ENCODE measurements at regions not wholly inside any gene's neighbourhood (a gene's known extent, or its start where the extent isn't known, plus 50 kb on each side); places are given as distances from the start of the nearest gene placed in this dataset.
"Not testable (repeated sequence)": the region's sequence is repeated elsewhere in the genome, so short reads cannot be mapped to it uniquely, and the experiment has no call there.

DNA sequence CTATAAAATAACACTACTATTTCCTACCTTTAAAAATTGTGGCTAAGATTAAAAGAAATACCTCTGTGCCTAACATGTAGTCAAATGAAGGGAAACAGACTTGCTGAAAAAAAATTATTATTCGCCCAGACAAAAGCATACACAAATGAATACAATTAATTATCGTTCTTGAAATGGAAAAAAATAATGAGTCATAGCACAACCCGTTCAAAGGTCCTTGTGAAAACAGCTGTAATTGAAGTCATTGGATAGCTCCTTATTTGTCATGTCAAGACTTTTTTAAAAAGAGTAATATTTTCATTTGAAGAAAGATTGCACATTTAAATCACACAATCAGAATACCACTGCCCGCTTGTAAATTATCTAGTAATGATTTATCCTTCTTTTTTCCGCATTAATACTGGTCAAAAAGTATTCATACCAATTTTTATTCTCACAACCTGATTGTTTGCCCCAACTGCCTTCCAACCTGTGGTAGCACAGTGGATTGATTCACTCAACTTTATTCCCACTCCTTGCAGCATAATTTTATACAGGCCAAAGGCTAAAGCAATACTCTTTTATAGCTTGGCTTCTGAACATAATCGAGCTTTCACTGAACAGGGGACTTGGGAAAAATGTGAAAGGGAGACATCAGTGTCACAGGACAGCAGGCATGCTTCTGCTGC is 655.2 kb upstream of the MAP3K7 start:
- DNase-seq (ENCODE audit: low read depth in 2 of 2), result no peak

GRCh38 chr6:91240878-91241603 is 654.2 kb upstream of the MAP3K7 start:
- no peak for DNase-seq (ENCODE audit: low read depth in 2 of 2)

GRCh38 chr6:91221072-91221720 is 634.3 kb upstream of the MAP3K7 start:
- DNase-seq (ENCODE audit: low read depth in 2 of 2), result no peak

DNA sequence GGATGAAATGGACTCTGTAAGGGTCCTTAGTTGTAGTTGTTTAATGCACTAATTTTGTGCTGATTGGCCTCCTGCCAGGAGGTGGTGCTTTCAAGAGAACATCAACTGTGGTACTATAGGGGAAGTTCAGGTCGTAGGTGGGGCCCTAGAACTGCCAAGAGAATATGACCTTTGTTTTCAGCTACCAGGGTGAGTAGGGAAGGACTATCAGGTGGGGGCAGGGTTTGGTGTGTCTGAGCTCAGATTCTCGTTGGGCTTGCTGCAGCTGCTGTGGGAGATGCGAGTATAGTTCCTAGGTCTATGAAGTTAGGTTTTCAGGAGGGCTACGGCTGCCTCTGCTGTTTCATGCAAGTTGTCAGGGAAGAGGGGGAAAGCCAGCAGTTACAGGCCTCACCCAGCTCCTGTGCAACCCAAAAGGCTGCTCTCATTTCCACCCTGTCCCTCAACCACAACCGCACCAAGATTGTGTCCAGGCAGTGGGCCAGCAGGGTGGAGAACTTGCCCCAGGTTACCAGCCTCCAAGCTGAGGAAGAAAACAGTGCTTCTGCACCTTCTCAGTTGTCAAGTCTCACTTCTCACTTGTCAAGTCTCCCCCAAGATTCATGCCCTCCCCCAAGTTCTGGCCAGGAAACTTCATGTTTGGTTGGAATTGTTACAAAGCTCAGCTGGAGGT is 626.5 kb upstream of the MAP3K7 start:
- DNase-seq (ENCODE audit: low read depth in 2 of 2), result no peak

DNA sequence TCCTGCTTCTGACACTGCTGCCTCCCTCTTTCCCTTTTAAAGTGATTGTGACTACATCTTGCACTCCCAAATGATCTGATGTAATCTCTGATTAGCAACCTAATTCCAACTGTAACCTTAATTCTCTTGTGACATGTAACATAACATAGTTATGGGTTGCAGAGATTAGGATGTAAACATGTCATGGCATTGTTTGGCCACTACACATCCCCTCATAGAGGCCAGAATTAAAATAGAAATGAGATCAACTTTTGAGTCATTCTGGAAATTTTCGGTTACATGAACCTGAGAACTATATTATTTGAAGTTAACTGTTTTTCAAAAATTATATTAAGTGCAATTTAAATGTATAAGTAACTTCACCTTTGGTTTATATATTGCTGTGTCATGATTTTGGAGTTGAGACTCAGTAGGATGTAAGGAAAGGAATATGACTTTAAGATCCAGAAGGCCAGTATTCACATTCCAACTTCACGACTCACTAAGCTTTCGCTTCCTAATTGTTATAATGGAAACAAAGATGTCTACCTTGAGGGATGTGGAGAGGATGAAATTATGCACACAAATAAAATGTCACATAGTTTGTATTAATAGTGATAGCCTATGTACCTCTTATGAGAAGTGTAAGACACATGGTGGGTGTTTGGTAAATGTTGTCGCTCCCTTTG is 611.9 kb upstream of the MAP3K7 start:
- no peak for DNase-seq (ENCODE audit: low read depth in 2 of 2)

- DNase-seq (ENCODE audit: low read depth in 2 of 2), result no peak
Observed at GRCh38 chr6:91196729-91197128, 609.9 kb upstream of the MAP3K7 start.

- DNase-seq (ENCODE audit: low read depth in 2 of 2), result no peak
Observed at GRCh38 chr6:91193446-91193845, 606.6 kb upstream of the MAP3K7 start.

GRCh38 chr6:91190041-91190440 is 603.2 kb upstream of the MAP3K7 start:
- DNase-seq (ENCODE audit: low read depth in 2 of 2), result not testable (repeated sequence)

GRCh38 chr6:91185072-91185471 is 598.2 kb upstream of the MAP3K7 start:
- DNase-seq (ENCODE audit: low read depth in 2 of 2), result no peak

- DNase-seq (ENCODE audit: low read depth in 2 of 2), result no peak
Observed at GRCh38 chr6:91181416-91181815, 594.5 kb upstream of the MAP3K7 start.

DNA sequence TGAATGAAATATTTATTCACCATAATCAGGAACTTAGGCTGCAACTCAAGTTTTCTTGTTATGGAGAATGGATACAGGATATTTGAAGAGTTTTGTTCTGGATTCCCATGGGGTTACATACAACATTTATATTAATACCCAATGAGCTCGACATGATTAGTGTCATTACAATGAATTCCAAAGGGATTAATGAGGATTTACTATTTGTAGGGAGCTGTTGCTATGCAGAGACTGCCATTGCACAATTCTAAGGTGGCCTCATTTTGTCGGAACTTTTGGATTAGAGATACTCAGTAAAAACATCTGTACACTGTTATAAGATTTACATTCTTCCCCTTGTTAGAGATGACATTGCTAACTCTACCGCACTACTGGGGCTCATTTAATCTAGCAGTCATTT is 586.8 kb upstream of the MAP3K7 start:
- no peak for DNase-seq (ENCODE audit: low read depth in 2 of 2)

GRCh38 chr6:91173186-91173585 is 586.3 kb upstream of the MAP3K7 start:
- DNase-seq (ENCODE audit: low read depth in 2 of 2), result no peak

- DNase-seq (ENCODE audit: low read depth in 2 of 2), result no peak
Observed at GRCh38 chr6:91171754-91172462, 585.0 kb upstream of the MAP3K7 start.

GRCh38 chr6:91167846-91168245 is 581.0 kb upstream of the MAP3K7 start:
- DNase-seq (ENCODE audit: low read depth in 2 of 2), result no peak

- DNase-seq (ENCODE audit: low read depth in 2 of 2), result no peak
Observed at GRCh38 chr6:91166271-91167046, 579.6 kb upstream of the MAP3K7 start.

DNA sequence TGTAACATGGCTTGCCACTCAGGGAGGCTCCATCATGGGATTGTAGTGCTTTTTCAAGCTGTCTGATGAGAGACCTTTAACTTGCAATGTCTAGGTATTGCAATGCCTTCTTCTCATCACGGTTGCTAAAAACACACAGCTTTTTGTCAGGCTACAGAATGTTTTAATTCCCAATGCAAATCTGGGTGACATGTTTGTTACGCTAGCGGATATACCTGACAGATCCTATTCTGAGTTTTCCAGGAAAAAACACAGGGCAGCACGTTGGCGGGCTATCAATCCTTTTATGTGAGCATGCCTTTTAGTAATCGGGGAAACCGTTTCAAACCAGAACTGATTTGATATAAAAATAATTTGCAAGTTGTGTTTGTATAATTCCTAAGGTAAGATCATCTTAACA is 577.2 kb upstream of the MAP3K7 start:
- no peak for DNase-seq (ENCODE audit: low read depth in 2 of 2)

- no peak for DNase-seq (ENCODE audit: low read depth in 2 of 2)
Observed at GRCh38 chr6:91161246-91161645, 574.4 kb upstream of the MAP3K7 start.

- DNase-seq (ENCODE audit: low read depth in 2 of 2), result no peak
Observed at GRCh38 chr6:91155129-91155785, 568.4 kb upstream of the MAP3K7 start.

DNA sequence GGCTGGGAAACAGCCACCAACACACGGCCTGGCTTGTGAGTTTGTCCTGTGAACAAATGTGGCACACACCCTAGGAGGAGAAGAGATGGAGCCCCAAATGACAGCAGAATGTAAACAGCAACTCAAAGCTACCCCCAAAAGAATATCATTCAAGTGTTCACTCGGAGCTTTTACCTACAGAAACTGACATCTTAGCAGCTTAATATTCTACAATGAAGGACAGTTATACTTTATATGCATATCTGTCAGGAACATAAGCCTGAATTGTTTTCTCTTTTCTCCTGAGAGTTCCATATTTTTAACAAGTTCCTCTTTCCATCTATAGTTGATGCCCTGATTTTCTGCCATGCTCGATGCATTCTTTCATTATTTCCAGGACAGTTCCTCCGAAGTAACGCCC is 566.0 kb upstream of the MAP3K7 start:
- no peak for DNase-seq (ENCODE audit: low read depth in 2 of 2)
